DMS153 treated with DMSO at 0.1 percent for 48 hours (cell line): ENCODE measurements at regions not wholly inside any gene's neighbourhood (a gene's known extent, or its start where the extent isn't known, plus 50 kb on each side); places are given as distances from the start of the nearest gene placed in this dataset.

Experiments
- DNase-seq: peaks from one replicate; lab custom pipeline; 2025; ENCODE audit not compliant: unreplicated experiment; lab: John Stamatoyannopoulos, UW

DNA sequence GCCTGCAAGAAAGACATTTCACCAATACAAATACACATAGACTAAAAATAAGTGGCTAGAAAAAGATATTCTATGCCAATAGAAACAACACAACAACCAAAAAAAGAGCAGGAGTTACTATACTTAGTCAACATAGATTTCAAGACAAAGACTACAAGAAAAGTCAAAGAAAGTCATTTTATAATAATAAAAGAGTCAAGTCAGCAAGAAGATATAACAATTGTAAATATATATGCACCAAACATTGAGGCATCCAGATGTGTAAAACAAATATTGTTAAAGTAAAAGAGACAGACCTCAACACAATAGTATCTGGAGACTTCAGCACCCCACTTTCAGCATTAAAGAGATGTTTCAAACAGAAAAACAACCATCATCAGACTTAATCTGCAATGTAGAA, 104.6 kb downstream of the AMY1C start:
- no peak for DNase-seq

DNA sequence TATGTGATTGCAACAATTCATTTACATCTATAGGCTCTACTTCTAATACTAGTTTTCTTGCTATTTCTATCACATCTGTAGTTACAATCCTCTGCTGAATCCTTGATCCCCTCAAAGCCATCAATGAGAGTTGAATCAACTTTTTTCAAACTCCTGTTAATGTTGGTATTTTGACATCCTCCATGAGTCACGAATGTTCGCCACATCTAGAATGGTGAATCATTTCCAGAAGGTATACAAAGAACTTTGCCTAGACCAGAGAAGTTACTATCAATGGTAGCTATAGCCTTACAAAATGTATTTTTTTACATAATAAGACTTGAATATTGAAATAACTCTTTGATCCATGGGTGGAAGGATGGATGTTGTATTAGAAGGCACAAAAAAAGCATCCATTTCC, 110.0 kb downstream of the AMY1C start:
- DNase-seq: no peak

DNA sequence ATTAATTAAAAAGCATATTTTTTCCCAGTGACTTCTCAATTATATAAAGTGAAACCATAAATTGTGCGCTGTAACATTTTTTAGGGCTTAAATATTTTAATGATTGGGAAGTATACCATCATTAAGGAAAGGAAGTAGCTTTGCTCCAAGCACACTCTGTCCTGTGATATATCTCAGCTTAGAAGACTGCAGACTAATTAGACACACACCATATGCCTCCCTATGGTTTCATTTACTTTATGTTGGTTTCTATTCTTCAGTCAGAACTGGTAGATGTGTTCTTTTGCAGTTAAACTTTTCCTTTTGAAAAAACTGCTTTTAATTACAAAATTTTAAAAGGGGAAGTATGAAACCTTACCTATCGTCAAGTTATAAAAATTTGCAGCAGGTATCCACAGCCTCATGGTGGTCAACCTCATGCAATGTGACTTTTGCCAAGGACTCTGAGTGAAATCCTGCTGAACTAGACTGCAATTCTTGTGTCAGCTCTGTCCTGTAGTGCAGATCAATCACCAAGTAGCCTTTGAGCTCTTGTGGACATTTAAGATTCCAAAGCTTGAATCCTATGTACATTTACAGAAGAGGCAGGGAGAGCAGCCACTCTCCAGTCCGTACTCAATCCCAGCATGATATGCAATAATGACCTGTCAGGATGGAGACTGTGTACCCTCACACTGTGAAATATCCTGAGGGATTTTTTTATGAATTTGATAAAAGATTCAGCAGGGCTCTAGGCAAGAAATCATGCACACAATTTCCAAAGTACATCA, 149.1 kb downstream of the AMY1C start:
- DNase-seq: no peak

DNA sequence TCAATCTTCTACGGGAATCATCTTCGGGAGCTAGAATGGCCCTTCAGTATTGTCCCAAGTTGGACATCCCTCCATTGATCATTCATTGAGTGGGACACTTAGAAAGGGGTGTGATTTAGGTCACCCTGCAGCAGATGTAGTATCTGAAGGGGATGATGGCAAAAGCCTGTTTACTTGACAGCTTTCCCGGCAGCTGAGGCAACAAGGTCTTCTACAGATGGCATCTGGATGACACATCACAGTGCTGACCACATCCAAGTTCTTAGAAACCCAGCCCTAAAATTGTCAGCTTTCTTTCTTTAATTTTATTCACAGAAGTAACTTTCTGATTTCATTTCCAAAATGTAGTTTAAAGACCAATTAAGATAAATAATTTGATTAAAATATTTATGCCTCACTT, 150.3 kb downstream of the AMY1C start:
- DNase-seq: no peak

DNA sequence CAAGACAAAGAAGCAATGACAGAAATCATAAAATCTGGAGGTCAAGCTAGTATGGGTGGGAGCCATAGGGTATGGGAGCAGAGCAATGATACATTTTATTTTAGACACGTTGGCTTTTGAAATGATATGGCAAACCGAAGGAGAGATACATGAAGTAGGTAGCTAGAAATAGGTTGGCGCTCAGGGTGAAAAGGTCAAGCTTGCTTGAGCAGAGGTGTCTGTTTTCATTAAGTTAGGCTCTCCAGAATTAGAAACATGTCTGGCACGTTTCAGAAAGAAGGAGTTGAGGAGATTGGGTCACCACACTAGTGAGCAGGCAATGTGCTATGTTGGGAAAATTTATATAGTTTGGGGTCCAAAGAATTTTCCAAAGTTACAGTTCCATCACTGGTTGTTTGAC, 151.4 kb downstream of the AMY1C start:
- no peak for DNase-seq

DNA sequence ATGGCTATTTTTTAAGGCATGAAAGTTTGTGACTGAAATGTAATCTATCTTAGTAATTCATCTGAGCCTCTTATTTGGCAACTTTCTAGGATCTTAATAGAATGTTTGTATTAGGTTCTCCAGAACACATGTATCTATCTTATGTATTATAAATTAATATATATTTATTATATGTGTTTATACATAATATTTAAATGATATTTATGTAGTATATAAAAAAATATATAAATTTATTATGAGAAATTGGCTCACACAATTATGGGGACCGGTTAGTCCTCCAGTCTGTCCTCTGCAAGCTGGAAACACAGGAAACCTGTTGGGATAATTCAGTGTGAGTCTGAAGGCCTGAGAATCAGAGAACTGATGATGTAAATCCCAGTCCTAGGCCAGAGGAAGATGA, 155.7 kb downstream of the AMY1C start:
- no peak for DNase-seq

DNA sequence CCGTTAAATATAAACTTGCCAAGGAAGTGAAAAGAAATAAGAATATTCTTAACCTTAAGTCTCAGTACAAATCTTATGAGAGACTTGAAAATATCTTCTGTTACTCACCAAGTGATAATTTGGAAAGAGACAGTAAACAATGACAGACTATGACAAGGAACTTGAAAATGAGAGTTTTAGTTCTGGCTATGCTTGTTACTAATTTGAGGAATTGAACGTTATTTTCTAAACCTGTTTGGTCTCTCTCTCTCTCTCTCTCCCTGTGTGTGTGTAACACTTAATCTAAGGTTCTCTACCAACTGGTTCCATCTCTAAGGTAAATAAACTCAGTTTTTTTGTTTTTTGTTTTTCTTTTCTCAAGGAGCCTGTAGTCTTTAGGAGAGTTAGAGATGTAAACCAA, 161.8 kb downstream of the AMY1C start:
- DNase-seq: no peak

DNA sequence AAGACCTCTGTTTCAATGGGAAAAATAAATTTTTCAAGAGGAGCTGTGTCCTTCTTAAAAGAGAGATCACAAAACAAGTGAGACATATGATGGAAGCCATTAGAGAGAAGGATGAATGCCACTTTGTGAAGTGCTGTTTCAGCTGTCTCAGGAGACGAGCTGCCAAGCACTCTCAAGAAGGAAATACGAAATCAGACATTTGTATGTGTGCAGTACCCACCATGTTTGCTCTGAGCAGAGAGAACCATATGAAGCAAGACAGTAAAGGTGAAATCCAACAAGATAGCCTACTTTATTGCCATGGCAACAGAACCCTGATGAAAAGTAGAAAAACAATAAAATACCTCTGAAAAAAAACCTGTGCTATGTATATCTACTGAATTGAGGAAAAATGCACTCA, 168.1 kb downstream of the AMY1C start:
- no peak for DNase-seq

DNA sequence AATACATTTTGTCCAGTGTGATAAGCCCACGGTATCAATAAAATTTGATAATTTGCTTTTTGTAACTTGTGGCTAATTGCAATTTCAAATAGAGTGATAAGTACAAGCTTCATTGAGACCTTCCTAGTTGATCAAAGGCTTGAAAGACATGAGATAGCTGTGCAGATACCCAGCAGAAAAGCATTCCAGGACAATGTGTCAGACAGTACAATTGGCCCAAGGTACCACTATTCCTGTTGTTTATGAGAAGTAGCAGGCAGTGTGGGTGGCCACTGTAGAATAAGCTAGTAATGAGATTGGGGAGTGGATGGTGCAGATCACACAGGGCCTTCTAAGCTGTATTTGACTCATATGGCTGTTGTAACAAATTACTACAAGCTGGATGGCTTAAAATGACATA, 182.2 kb downstream of the AMY1C start:
- DNase-seq: no peak

DNA sequence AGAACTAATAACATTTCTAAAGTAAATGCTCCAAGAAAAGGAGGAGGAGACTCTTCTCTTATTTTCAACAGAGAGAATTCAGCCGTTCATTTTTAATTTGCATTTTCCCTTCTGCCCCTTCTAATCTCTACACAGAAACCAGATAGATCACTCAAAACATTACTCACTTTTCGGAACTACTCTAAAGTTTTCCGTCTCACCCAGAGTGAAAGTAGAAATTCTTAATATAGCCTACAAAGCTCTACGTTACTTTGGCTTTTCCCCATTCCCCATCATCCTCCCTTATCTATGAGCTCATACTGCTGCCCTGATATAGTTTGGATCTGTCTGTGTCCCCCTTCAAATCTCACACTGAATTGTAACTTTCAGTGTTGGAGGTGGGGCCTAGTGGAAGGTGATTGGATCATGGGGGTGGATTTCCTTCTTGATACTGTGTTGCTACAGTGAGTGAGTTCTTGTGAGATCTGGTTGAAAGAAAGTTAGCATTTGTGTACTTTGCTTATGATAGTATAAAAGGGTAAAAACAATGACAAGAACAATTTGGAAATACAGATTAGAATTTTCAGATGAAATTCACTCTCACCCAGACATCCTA, 188.2 kb downstream of the AMY1C start:
- DNase-seq: no peak

DNA sequence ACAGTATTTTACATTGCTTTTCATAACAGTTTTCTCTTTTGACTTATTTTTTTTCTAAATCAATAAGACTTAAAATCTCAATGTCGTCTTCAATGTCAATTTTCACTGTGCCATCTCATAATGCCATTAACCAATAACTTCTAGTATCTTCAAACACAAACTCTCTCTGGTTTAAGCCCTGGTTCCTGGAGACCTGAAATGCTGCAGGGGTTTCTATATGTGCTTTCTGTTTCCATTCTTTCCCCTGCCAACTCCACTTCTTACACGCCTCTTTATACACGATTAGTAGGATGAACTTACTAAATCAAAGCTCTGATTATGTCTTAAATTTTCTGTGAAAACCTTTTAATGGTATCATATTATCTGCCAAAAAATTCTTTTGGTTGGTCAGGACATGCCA, 191.4 kb downstream of the AMY1C start:
- no peak for DNase-seq

DNA sequence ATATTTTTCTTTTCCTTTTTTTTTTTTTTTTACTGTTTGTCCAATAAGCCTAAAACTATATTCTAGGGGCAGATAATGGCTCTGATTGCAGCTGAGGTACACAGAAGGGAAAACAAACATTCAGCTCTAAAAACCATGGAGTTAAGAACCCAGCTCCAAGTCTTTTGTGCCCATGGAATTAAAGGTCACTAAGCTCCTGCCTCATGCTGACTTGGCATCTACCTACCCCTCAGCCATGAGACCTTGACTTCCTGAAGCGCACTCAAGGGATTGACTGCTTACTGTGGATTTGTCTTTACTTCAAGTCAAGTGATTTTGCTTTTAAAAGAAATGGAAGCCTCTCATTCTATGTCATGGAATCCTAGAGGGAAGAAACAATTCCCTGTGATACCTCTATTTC, 192.3 kb downstream of the AMY1C start:
- DNase-seq: no peak

DNA sequence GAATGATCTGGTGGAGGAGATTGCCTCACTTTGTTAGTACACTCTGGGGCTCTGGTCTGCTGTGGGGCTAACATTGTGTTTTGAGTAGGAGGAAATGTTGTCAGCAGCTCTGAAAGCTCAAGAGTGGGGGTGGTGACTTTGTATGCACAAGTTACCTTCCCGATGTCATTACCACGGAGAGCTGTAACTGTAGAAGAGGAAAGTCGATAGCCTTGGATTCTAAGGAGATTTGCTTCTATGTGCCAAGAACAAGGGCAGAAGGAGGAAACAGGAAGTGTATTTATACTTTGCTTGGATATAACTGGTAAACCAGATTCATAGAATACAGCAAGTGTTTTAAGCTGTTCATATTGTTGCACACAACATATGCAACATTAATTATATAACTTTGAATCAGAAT, 196.1 kb downstream of the AMY1C start:
- DNase-seq: no peak

DNA sequence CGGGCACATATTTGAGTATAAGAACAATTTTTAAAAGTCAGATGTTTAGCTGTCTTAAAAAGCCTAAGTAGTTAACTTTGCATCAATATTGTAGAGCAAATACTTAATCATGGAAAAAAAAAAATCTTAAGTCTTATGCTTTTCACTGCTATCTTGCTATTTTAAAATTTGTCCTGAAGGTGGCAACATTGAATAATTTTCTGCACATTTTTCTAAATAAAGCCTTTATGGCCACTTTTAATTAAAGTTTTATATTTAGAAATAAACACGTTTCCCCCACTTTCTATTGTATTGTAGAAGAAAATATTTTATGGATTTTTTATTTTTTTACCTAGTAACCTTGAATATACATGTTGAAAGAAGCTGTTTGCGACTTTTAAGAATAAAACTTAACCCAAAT, 198.8 kb downstream of the AMY1C start:
- no peak for DNase-seq

DNA sequence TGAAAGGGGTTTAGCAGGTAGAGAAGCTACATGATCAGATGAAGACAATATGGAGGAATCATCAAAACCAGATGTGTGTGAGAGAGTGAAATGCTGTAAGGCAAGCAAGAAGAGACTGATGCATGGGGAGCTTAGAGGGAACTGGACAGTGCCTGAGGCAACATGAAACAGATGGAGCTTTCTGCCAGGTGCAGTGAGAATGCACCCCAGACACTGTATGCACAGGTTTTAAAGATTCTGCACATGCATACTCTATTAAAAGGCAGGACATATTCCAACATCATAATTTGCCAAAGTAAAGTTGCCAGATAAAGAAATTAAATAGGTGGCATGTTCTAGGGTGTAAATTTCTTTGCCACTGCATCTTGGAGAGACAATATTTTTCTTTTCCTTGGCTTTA, 200.1 kb downstream of the AMY1C start:
- DNase-seq: no peak

DNA sequence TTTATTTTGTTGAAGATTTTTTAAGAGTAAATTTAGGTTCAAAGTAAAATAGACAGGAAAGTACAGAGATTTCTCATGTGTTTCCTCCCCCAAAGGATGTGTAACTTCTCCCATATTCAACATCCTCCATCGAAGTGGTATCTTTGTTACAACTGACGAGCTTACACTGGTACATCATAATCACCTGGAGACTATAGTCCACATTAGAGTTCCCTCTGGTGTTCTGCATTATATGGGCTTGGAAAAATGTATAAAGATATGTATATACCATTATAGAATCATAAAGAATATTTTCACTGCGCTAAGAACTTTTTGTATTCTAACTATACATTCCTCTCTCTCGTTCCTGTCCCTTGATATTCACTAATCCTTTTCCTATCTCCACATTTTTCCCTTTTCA, 203.7 kb downstream of the AMY1C start:
- DNase-seq: no peak

DNA sequence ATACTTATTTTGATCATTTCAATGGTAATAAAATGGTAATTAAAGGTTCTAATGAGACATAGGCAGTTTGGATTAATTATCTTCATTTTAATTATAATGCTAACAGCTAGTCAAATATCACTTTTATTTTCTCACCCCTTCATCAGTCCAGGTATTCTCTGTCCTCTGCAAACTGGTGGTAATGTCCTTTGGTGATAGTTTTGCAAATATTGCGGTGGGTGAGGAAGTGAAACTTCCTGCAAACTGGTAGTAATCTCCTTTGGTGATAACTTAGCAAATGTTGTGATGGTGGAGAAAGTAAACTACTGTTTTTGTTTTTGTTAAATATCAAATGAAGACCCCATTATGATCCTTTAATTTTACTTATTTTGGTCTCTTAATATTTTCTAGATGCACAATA, 209.0 kb downstream of the AMY1C start:
- no peak for DNase-seq

DNA sequence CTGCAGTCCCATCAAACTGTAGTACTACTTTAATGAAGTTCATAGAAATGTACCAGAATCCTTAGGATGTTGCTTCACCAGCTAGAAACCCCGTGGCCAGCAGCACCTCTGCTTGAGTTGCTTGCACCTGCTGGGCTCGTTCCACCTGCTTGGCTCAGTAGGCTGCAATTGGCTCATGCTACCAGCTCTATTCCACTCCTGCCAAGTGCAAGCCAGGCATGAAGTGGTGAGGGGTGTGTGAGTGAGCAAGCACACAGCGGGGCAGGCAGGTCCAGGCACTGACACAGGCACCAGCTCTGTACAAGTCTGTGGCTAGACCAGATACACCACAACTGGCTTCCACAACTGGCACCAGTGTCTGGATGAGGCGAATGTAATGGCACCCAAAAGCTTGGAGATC, 209.9 kb downstream of the AMY1C start:
- DNase-seq: no peak

DNA sequence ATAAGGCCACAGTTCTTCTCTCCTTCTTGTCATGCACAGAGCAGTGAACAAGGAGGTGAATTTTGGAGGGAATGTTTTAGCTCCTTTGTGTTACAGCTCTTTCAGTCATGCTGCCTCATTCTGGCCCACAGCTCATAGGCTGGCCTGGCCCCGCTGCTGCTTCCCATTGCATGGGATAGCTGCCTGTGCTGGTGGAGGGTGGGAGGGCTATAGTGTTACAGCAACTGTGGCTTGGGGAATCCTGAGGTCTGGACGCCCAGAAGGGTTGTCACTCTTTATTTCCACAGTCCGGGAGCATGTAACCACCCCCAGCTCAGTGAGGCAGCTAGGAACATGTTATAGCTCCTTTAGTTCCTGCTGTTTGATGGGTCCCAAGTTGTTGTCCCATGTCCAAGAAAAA, 210.3 kb downstream of the AMY1C start:
- DNase-seq: no peak

DNA sequence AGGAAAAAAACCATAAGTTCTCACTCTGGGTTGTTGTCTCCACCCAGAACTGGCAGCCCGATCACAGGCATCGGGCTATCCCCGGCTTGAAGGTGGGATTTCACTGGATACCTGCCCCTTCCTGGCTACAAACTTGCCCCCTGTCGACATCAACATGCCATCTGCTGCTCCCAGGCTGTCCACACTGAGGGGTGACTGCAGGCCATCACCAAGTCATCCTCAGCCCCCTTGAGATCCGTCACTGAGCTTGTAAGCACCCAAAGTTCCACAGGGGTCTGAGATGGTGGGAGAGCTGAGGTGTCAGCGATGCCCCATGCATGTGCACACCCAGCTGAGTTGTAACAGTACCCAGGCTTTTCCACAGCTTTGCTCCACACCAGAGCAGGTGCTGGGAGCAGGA, 211.0 kb downstream of the AMY1C start:
- no peak for DNase-seq

DNA sequence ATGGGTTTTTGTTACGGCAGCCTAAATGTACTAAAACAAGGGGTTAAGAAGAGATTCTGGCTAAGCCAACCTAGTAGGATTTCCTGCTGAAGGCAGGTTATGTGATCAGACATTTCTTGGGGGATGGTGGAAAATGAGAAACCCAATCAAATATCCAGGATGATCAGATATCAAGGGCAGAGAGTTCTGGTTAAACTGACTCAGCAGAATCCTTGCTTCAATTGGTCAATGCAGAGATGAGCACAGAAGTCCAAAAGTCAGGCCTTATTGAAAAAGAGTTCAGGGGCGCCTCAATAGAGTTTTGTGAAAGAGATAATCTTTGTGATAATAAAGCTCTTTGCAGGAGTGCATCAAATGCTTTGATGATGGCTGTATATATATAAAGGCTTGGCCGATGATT, 237.1 kb downstream of the AMY1C start:
- no peak for DNase-seq

DNA sequence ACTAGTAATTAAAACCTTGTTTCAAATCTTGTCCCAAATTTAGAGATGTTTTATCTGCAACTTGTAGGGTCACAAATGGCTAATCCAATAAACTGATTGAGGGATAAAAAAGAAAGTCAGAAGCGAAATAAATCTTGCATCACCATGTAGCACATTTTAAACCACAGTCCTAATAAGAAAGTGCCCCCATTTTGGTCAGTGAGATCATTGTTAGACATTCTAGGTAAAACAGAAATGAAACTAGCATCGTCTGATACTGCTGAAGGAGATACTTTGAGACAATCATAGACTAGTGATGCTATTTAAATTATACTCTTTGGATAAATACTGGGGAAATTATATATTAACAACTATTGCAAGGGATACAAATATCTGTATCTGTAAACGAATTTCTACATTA, 247.9 kb downstream of the AMY1C start:
- DNase-seq: no peak
